SK-N-MC (cell line): ENCODE measurements at regions not wholly inside any gene's neighbourhood (a gene's known extent, or its start where the extent isn't known, plus 50 kb on each side); places are given as distances from the start of the nearest gene placed in this dataset.

Experiments used
- EZH2 ChIP-seq: fragments of 200-600 bp; sonication (generic); IDR thresholded peaks from one replicate; pipeline ENCODE4 v1.6.1; 2017; ENCODE audit warnings: antibody characterized with exemption
- POLR2AphosphoS5 ChIP-seq: IDR thresholded peaks from 2 replicates; pipeline ENCODE4 v1.6.1; 2012; ENCODE audit warnings: mild to moderate bottlenecking, low read depth, low read length, borderline replicate concordance

- no peak for TF ChIP-seq EZH2
- TF ChIP-seq POLR2AphosphoS5: no peak
These were observed 458.4 kb downstream of the CD83 start for GRCh38 chr6:14575961-14576360.
